T-helper 2 cell treated with Interferon-gamma antibody and Interleukin-4, amounts not matched to agents 5 μg/mL and 100 μg/mL, for 36 hours (primary cell): ENCODE measurements at regions not wholly inside any gene's neighbourhood (a gene's known extent, or its start where the extent isn't known, plus 50 kb on each side); places are given as distances from the start of the nearest gene placed in this dataset.
A peak's percentile ranks its signal among the peaks of the same experiment; 100 is the strongest.

Experiments
- DNase-seq: peaks from one replicate; pipeline ENCODE4 v3.0.0; 2021; ENCODE audit warnings: low spot score
- H3K27ac Mint-ChIP-seq: one replicate; pipeline ENCODE4 v1.8.0; 2021; ENCODE audit warnings: mild to moderate bottlenecking, mixed read lengths
- H3K27me3 Mint-ChIP-seq: one replicate; pipeline ENCODE4 v1.8.0; 2021; ENCODE audit warnings: low read depth, mixed read lengths
- H3K36me3 Mint-ChIP-seq: one replicate; pipeline ENCODE4 v1.8.0; 2021; ENCODE audit warnings: low read depth, mixed read lengths
- H3K4me1 Mint-ChIP-seq: one replicate; pipeline ENCODE4 v1.8.0; 2021; ENCODE audit warnings: low read depth, mixed read lengths
- H3K4me3 Mint-ChIP-seq: one replicate; pipeline ENCODE4 v1.8.0; 2022; ENCODE audit warnings: mild to moderate bottlenecking, moderate library complexity, mixed read lengths
- H3K9me3 Mint-ChIP-seq: one replicate; pipeline ENCODE4 v1.8.0; 2021; ENCODE audit warnings: mixed read lengths

DNA sequence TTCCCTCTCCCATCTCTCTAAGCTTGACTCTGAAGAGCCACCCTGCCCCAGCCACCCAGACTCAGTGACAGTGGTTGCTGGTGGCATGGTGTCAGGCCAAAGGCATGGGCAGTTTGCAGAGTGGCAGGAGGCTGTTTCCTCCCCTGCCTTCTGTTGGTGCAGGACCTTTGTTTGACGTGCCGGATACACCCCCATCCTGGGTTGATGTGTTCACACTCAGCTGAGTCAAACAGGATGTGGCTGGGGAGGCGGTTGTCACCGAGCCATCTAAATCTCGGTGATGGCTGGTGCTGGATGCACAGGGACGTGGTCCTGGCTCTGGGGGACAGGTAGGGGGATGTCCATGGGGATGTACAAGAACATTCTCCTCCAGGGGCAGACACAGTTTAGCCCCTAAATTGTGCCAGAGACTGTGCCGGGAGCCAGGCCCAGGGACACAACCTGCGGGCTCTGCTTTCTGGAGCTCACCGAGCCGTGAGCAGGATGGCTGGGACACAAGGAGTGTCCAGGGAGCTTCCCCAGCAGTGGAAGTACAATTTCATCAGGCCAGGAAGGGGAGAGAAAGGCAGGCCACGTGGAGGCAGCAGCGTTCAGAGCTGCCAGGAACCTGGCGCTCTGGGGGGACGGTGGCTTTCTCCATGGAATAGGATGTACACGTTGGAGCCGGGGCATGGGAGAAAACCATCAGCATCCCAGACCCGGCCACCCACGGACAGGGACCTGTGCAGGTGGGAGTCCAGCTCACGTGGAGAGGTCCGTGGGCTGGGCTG lies 264.2 kb downstream of the SEC14L1 start:
- Mint-ChIP-seq H3K27me3 (no peaks in the 10 kb centered on the region), H3K4me1 (peaks cover 75% of the 10 kb centered on the region), H3K9me3 (no peaks in the 10 kb centered on the region), H3K36me3 (peaks cover 68% of the 10 kb centered on the region), H3K4me3 (peak overlapping the region; percentile 85), H3K27ac (peak overlapping the region; percentile 91)
- DNase-seq: peak; percentile 86

GRCh38 chr17:77405867-77406732 lies 265.3 kb downstream of the SEC14L1 start:
- peaks cover 66% of the 10 kb centered on the region for H3K36me3 Mint-ChIP-seq
- no peaks in the 10 kb centered on the region for H3K27me3 Mint-ChIP-seq
- no peak for DNase-seq
- H3K9me3 Mint-ChIP-seq: no peaks in the 10 kb centered on the region
- peak overlapping the region; percentile 85 for H3K4me3 Mint-ChIP-seq
- H3K27ac Mint-ChIP-seq: peak overlapping the region; percentile 91
- H3K4me1 Mint-ChIP-seq: peaks cover 73% of the 10 kb centered on the region

- H3K27me3 Mint-ChIP-seq: no peaks in the 10 kb centered on the region
- H3K4me3 Mint-ChIP-seq: peak overlapping the region; percentile 85
- no peak for DNase-seq
- H3K27ac Mint-ChIP-seq: peak overlapping the region; percentile 89
- no peaks in the 10 kb centered on the region for H3K9me3 Mint-ChIP-seq
- peaks cover 67% of the 10 kb centered on the region for H3K36me3 Mint-ChIP-seq
- peaks cover 73% of the 10 kb centered on the region for H3K4me1 Mint-ChIP-seq
These were observed 266.8 kb downstream of the SEC14L1 start for GRCh38 chr17:77407321-77408277.

DNA sequence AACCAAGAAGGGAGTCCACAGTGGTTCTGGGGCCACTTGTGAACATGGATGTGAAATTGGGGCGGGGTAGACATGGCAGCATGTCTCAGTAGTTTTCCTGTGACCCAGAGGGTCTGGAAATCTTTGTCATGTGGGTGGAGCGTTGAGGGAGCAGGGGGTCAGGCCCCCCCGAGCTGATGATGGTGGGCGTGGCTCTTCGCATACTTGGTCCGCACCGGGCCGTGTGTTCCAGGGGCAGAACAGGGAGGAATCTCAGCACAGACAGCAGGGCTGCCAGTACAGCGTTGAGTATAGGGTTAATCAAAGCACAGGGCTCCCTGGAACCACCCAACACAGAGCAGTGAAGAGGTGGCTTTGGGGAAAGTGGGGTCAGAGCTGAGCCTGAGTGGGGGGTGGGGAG lies 267.5 kb downstream of the SEC14L1 start:
- Mint-ChIP-seq H3K27ac (peak overlapping the region; percentile 89), H3K36me3 (peaks cover 68% of the 10 kb centered on the region), H3K9me3 (no peaks in the 10 kb centered on the region), H3K4me3 (peak overlapping the region; percentile 69), H3K27me3 (no peaks in the 10 kb centered on the region), H3K4me1 (peaks cover 74% of the 10 kb centered on the region)
- DNase-seq: no peak

DNA sequence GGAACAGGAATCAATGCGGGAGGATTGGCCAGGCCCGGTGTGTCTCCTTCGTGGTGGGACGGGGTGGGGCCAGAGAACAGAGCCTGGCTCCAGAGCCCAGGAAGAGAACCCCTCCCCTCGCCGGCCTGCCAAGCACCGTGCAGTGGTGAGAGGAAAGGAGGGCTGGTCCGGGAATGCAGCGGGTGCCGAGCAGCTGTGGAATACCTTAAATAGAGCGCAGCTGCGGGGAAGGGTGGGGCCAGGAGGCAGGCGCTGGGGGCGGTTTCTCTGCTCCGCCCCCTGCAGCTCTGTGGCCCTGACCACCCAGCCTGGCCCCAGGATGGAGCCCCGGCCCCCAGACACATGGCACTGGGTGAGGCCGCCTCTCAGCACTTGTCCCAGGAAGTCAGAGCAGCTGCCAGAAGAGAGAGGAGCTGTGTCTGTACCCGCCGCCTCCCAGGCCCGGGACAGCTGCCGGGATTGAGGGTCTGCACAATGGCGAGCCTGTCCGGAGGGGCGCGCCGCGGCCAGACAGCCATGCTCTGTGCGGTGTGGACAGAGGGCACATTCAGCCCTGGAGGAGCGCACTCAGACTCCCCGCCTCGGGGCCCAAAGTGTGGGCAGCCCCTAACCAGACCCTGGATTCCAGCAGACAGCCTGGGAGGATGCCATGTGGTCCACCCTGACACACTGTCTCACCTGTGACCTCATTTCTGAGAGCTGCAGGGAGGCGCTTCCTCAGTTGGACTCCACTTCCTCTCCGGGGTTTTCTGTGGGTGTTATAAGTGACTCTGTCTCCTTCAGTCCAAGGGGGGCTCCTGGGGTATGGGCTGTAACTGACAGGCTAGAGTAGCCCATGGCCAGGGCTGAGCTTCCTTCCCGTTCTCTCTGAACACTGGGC lies 268.8 kb downstream of the SEC14L1 start:
- no peak for DNase-seq
- H3K4me3 Mint-ChIP-seq: peak overlapping the region; percentile 67

DNA sequence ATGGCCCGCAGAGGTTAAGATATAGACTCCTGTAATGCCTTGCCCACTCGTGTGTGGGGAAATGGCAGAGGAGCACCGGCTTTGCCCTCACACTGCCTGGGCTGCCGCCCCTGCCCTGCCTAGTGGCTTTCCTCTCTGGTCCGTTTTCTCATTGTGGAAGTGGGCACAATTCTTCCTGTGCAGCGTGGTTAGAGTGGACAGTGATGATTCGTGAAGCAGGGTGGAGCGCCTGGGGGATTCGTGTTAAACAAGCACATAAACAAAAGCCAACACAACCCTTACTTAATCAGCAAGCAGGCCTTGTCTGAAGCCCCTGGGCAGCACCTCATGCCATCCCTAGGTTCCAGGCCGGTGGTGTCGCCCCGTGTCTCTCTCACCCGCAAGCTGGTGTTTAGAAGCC lies 269.7 kb downstream of the SEC14L1 start:
- DNase-seq: no peak
- H3K4me3 Mint-ChIP-seq: peak overlapping the region; percentile 48
- H3K27me3 Mint-ChIP-seq: no peaks in the 10 kb centered on the region
- peak overlapping the region; percentile 82 for H3K27ac Mint-ChIP-seq
- H3K9me3 Mint-ChIP-seq: no peaks in the 10 kb centered on the region
- H3K36me3 Mint-ChIP-seq: peaks cover 57% of the 10 kb centered on the region
- peaks cover 60% of the 10 kb centered on the region for H3K4me1 Mint-ChIP-seq

More for the DNA sequence above, 268.8 kb downstream of the SEC14L1 start:
- H3K36me3 Mint-ChIP-seq: peaks cover 62% of the 10 kb centered on the region
- H3K4me1 Mint-ChIP-seq: peaks cover 68% of the 10 kb centered on the region
- H3K9me3 Mint-ChIP-seq: no peaks in the 10 kb centered on the region
- H3K27me3 Mint-ChIP-seq: no peaks in the 10 kb centered on the region
- H3K27ac Mint-ChIP-seq: peak overlapping the region; percentile 83

DNA sequence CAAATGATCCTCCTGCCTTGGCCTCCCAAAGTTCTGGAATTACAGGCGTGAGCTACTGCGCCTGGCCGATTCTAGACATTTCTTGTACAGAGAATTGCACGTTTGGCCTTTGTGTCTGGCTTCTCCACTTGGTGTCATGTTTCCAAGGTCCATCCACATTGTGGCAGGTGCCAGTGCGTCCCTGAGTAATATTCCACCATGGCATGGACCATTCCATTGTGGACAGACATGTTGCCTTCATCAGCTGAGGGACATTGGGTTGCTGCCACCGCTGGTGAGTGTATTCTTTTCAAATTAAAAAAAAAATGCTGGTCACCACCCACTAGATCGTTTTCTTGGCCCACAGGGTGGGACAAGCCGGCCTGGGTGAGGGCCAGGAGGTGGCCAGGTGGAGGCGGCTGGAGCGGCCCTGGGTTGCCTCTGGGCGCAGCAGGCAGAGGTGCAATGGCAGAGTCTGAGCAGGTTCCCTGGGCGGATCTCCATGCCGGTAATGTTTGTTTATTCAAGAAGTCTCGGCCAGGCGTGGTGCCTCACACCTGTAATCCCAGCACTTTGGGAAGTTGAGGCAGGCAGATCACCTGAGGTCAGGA lies 274.1 kb downstream of the SEC14L1 start:
- no peak for DNase-seq
- Mint-ChIP-seq H3K36me3 (peaks cover 47% of the 10 kb centered on the region), H3K27me3 (no peaks in the 10 kb centered on the region), H3K4me3 (no peak overlapping the region), H3K9me3 (no peaks in the 10 kb centered on the region), H3K27ac (no peak overlapping the region), H3K4me1 (peaks cover 45% of the 10 kb centered on the region)

DNA sequence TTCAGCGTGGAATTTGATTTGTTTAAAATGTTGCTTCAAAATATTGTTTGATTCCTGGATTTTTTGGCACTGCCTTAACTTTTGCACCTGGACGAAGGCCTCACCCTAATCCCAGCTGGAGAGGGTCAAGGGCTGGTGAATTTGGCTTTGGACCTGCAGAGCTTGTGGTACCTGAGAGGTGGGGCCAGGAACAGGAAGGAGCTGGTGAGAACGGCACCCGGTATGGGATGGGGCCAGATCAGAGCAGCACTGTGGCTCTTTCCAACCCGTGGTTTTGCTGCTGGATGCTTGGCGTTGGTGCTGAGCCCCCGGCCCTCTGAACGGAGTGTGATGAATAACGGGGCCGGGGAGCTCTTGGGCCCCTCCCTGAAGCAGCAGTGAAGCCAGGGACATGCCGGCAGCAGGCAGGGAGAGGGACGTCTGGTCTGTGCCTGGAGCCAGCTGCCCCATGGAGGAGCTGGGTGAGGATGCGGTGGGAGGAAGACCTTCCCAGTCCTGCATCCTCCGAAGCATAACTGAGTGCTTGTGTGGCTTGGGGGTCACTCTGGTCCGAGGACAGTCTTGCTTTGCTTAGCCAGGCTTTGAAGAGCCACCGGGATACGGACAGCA lies 275.4 kb downstream of the SEC14L1 start:
- peak overlapping the region; percentile 9 for H3K4me3 Mint-ChIP-seq
- no peaks in the 10 kb centered on the region for H3K27me3 Mint-ChIP-seq
- H3K9me3 Mint-ChIP-seq: no peaks in the 10 kb centered on the region
- H3K36me3 Mint-ChIP-seq: peaks cover 49% of the 10 kb centered on the region
- H3K27ac Mint-ChIP-seq: no peak overlapping the region
- DNase-seq: no peak
- peaks cover 48% of the 10 kb centered on the region for H3K4me1 Mint-ChIP-seq

GRCh38 chr17:77417575-77417974 lies 276.8 kb downstream of the SEC14L1 start:
- H3K4me3 Mint-ChIP-seq: no peak overlapping the region
- no peaks in the 10 kb centered on the region for H3K9me3 Mint-ChIP-seq
- peaks cover 46% of the 10 kb centered on the region for H3K4me1 Mint-ChIP-seq
- no peak overlapping the region for H3K27ac Mint-ChIP-seq
- DNase-seq: no peak
- H3K27me3 Mint-ChIP-seq: no peaks in the 10 kb centered on the region
- H3K36me3 Mint-ChIP-seq: peaks cover 43% of the 10 kb centered on the region

- Mint-ChIP-seq H3K9me3 (no peaks in the 10 kb centered on the region), H3K27ac (no peak overlapping the region), H3K27me3 (no peaks in the 10 kb centered on the region), H3K4me1 (peaks cover 37% of the 10 kb centered on the region), H3K4me3 (no peak overlapping the region), H3K36me3 (peaks cover 38% of the 10 kb centered on the region)
- no peak for DNase-seq
These were observed 277.8 kb downstream of the SEC14L1 start for GRCh38 chr17:77418609-77419008.

DNA sequence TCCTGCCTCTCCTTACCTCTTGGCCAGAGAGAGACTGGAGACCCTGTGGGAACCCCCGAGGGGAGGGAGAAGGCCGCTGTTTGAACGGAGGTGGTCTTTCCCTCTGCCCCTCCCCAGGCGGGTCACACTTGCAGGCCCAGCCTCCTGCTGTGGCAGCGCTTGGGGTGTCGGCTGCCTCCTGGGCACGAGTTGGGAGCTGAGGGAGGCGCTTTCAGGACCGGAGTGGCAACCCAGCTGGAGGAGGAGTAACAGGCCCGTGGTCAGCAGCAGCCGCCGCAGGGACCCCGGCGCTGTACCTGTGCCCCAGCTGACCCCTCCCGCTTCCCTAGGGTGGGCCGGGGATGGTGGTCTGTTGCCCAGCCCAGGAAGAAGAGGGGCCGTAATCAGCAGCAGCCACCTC lies 278.3 kb downstream of the SEC14L1 start:
- DNase-seq: no peak
- Mint-ChIP-seq H3K27ac (no peak overlapping the region), H3K4me1 (peaks cover 37% of the 10 kb centered on the region), H3K4me3 (no peak overlapping the region), H3K36me3 (peaks cover 38% of the 10 kb centered on the region), H3K9me3 (no peaks in the 10 kb centered on the region), H3K27me3 (no peaks in the 10 kb centered on the region)

GRCh38 chr17:77419547-77420094 lies 278.9 kb downstream of the SEC14L1 start:
- no peak for DNase-seq
- peak overlapping the region; percentile 81 for H3K27ac Mint-ChIP-seq
- peak overlapping the region; percentile 73 for H3K4me3 Mint-ChIP-seq
- peaks cover 38% of the 10 kb centered on the region for H3K4me1 Mint-ChIP-seq
- H3K27me3 Mint-ChIP-seq: no peaks in the 10 kb centered on the region
- no peaks in the 10 kb centered on the region for H3K9me3 Mint-ChIP-seq
- H3K36me3 Mint-ChIP-seq: peaks cover 38% of the 10 kb centered on the region
